ENCODE measurements at regions not wholly inside any gene's neighbourhood (a gene's known extent, or its start where the extent isn't known, plus 50 kb on each side); places are given as distances from the start of the nearest gene placed in this dataset.

DNA sequence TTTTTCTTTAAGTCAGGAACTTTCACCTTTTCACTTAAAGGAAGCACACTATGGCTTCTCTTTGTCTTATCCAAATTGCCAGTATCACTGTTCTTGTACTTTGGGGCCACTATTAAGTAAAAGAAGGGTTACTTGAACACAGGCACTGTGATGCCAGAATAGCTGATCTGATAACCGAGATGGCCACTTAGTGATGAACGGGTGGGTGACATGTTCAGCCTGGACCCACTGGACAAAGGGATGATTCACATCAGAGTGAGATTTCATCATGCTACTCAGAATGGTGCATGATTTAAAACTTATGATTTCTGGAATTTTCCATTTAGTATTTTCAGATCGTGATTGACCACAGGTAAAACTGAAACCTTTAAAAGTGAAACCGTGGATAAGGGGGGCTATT is 252.6 kb downstream of the KLF13 start:
- TF ChIP-seq, protein P1, sequence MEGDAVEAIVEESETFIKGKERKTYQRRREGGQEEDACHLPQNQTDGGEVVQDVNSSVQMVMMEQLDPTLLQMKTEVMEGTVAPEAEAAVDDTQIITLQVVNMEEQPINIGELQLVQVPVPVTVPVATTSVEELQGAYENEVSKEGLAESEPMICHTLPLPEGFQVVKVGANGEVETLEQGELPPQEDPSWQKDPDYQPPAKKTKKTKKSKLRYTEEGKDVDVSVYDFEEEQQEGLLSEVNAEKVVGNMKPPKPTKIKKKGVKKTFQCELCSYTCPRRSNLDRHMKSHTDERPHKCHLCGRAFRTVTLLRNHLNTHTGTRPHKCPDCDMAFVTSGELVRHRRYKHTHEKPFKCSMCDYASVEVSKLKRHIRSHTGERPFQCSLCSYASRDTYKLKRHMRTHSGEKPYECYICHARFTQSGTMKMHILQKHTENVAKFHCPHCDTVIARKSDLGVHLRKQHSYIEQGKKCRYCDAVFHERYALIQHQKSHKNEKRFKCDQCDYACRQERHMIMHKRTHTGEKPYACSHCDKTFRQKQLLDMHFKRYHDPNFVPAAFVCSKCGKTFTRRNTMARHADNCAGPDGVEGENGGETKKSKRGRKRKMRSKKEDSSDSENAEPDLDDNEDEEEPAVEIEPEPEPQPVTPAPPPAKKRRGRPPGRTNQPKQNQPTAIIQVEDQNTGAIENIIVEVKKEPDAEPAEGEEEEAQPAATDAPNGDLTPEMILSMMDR (IDR thresholded peaks at IDR 0.05; ENCODE audit: low read depth, low read length), result no peak
- DNase-seq (ENCODE audit: low read depth, low spot score), result no peak
- POLR2A ChIA-PET, result no interaction called here
- H3K9me3 ChIP-seq (ENCODE audit: control insufficient read depth, insufficient read depth, low read length), result peaks cover 9% of the 10 kb centered on the region; the same call in 1 of the 2 replicates
- H3K4me3 ChIP-seq (ENCODE audit: low read depth, low read length), result no peak overlapping the region
- H3K27me3 ChIP-seq (ENCODE audit: control insufficient read depth, insufficient read depth, low read length), result no peaks in the 10 kb centered on the region
- CTCF ChIA-PET, result no interaction called here
- no peak overlapping the region for H3K27ac ChIP-seq (ENCODE audit: low read depth, low read length)

DNA sequence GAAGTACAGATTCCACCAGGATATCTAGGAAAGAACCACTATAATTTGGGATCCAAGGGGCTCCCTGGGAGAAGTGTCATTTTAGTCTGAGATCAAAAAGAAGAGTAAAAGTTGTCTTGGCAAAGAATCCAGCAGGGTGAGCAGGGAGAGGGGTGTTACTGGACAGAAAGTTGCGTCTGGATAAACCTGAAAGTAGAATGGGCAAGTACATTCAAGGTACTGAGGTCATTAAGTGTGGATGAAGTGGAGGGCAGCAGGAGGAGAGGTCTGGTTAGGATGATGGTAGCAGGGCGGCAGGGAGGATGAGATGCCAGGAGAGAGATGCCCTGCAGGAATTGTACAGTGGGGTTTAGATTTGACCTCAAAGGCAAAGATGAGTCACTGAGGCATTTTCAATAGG is 253.3 kb downstream of the KLF13 start:
- H3K27ac ChIP-seq (ENCODE audit: low read depth, low read length), result no peak overlapping the region
- H3K9me3 ChIP-seq (ENCODE audit: control insufficient read depth, insufficient read depth, low read length), result peaks cover 9% of the 10 kb centered on the region; the same call in 1 of the 2 replicates
- CTCF ChIA-PET, result no interaction called here
- no peak for DNase-seq (ENCODE audit: low read depth, low spot score)
- TF ChIP-seq, protein P1 (IDR thresholded peaks at IDR 0.05; ENCODE audit: low read depth, low read length), result no peak
- H3K27me3 ChIP-seq (ENCODE audit: control insufficient read depth, insufficient read depth, low read length), result no peaks in the 10 kb centered on the region
- POLR2A ChIA-PET, result no interaction called here
- no peak overlapping the region for H3K4me3 ChIP-seq (ENCODE audit: low read depth, low read length)

DNA sequence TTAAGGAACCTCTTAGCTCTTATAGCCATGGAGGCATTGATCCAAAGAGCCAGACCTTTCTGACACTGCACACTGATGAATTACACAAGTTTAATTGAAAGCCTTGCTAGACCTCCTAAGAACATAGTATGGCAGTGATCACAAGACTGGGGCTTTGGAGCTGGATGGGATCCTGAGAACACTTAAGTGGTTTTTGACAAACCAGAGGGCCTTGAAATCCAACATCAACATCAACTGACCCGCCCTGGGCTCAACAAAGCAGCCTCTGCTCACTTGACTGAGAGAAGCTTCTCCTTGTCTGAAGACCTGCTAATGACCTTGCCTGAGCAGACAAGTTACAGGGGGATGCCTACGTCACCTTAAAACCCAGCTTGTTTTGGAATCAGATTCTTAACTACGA is 257.6 kb downstream of the KLF13 start:
- TF ChIP-seq, protein P1 (IDR thresholded peaks at IDR 0.05; ENCODE audit: low read depth, low read length), result no peak
- DNase-seq (ENCODE audit: low read depth, low spot score), result no peak
- no peak overlapping the region for H3K4me3 ChIP-seq (ENCODE audit: low read depth, low read length)
- POLR2A ChIA-PET, result no interaction called here
- no peak overlapping the region for H3K27ac ChIP-seq (ENCODE audit: low read depth, low read length)
- CTCF ChIA-PET, result interaction anchor here (1.0 to 1.4 kb wide), 2 partner anchors 12 to 393 kb away, joined by 3 to 5 read pairs; no protein-coding TSS in a partner anchor
- H3K9me3 ChIP-seq (ENCODE audit: control insufficient read depth, insufficient read depth, low read length), result peaks cover 9% of the 10 kb centered on the region
- no peaks in the 10 kb centered on the region for H3K27me3 ChIP-seq (ENCODE audit: control insufficient read depth, insufficient read depth, low read length)

DNA sequence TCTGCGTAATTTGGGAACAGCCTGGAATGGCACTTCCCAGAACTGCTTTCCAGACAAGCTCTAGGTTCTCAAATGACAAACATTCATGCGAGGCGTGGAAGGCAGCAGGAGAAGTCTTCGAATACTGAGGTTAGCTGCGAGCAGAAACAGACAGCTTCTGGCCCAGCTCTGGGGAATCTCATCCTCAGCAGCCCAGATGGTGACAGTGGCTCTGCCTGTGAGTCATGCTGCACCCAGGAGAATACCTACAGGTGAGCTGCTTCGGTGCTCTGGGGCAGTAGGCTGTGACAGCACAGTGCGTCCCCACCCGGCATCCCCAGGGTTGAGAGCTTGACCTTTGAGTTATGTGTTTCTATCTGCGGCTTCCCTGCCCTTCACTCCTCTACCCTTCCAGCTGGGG is 258.6 kb downstream of the KLF13 start:
- ChIA-PET CTCF (no interaction called here), POLR2A (interaction anchor here (0.5 kb wide), 1 partner anchor 13 kb away, joined by 9 read pairs; no protein-coding TSS in a partner anchor)
- no peak overlapping the region for H3K4me3 ChIP-seq (ENCODE audit: low read depth, low read length)
- H3K9me3 ChIP-seq (ENCODE audit: control insufficient read depth, insufficient read depth, low read length), result peaks cover 9% of the 10 kb centered on the region
- DNase-seq (ENCODE audit: low read depth, low spot score), result no peak
- TF ChIP-seq, protein P1 (IDR thresholded peaks at IDR 0.05; ENCODE audit: low read depth, low read length), result no peak
- H3K27me3 ChIP-seq (ENCODE audit: control insufficient read depth, insufficient read depth, low read length), result no peaks in the 10 kb centered on the region
- H3K27ac ChIP-seq (ENCODE audit: low read depth, low read length), result no peak overlapping the region

DNA sequence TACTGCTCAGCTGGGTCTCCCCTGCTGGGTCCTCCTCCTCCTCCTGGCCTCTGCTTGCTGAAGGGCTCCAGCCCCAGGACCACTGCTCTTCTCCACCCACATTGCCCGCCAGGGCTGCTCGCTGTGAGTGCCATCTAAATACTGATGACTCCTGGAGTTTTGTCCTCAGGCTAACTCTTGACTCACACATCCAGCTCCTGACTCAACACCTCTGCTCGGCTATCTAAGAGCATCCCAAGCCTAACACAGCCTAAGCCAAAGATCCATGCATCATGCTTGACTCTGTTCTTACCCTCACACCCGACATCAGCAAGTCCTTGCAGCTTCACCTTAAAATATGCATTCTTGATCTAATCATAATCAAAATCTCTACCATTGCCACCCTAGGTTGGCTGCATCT is 260.2 kb downstream of the KLF13 start:
- TF ChIP-seq, protein P1 (IDR thresholded peaks at IDR 0.05; ENCODE audit: low read depth, low read length), result no peak
- CTCF ChIA-PET, result interaction anchor here (0.6 kb wide), 1 partner anchor 96 kb away, joined by 3 read pairs; no protein-coding TSS in a partner anchor
- Histone ChIP-seq H3K4me3 (ENCODE audit: low read depth, low read length) (no peak overlapping the region), H3K27ac (ENCODE audit: low read depth, low read length) (no peak overlapping the region), H3K27me3 (ENCODE audit: control insufficient read depth, insufficient read depth, low read length) (no peaks in the 10 kb centered on the region), H3K9me3 (ENCODE audit: control insufficient read depth, insufficient read depth, low read length) (no peaks in the 10 kb centered on the region; the same call in 1 of the 2 replicates)
- no peak for DNase-seq (ENCODE audit: low read depth, low spot score)
- POLR2A ChIA-PET, result no interaction called here
